Caco-2 (cell line): ENCODE measurements at regions not wholly inside any gene's neighbourhood (a gene's known extent, or its start where the extent isn't known, plus 50 kb on each side); places are given as distances from the start of the nearest gene placed in this dataset.

Source experiments
- BruUV-seq: library from RNA; stranded (reverse); fragments of 400-500 nt; replicated peaks from 2 replicates; lab custom pipeline; 2021; lab: Mats Ljungman, UMichigan
- CTCF ChIA-PET: fragments of 300-600 bp; sonication (Branson Sonifier 250); formaldehyde crosslinking; loops from one replicate; lab custom pipeline; 2022; ENCODE audit warnings: antibody characterized with exemption; lab: Charles Lee
- POLR2A ChIA-PET: fragments of 300-600 bp; sonication (Branson Sonifier 250); formaldehyde crosslinking; loops from one replicate; lab custom pipeline; 2022; ENCODE audit warnings: antibody characterized with exemption; lab: Charles Lee
- DNase-seq, 2 experiments: peaks; one replicate each; pipeline versions ENCODE4 v3.0.0 to v3.0.0-alpha.2; 2020 to 2022
- H3K27me3 ChIP-seq: replicated peaks from 2 replicates; pipeline ENCODE4 v1.6.0; 2011; ENCODE audit warnings: low read length; ENCODE audit not compliant: control insufficient read depth, insufficient read depth
- H3K36me3 ChIP-seq: 2 replicates; pipeline ENCODE4 v1.5.1; 2011; ENCODE audit warnings: low read length; ENCODE audit not compliant: control insufficient read depth, insufficient read depth
- H3K4me1 ChIP-seq: fragments of 250-450 bp; sonication (Bioruptor Pico); 2 replicates; pipeline ENCODE4 v1.5.1; 2020; ENCODE audit warnings: mild to moderate bottlenecking
- H3K4me3 ChIP-seq: 2 replicates; pipeline ENCODE4 v1.5.1; 2011; ENCODE audit warnings: low read depth, mild to moderate bottlenecking, control low read depth, low read length
- H3K9me3 ChIP-seq: fragments of 250-450 bp; sonication (Bioruptor Pico); 2 replicates; pipeline ENCODE4 v1.5.1; 2020; ENCODE audit warnings: mild to moderate bottlenecking, moderate library complexity
- H3K27ac Mint-ChIP-seq: one replicate; pipeline ENCODE4 v1.8.0; 2022; ENCODE audit warnings: mixed read lengths; ENCODE audit not compliant: unreplicated experiment
- H3K27me3 Mint-ChIP-seq: one replicate; pipeline ENCODE4 v1.8.0; 2022; ENCODE audit warnings: mixed read lengths; ENCODE audit not compliant: insufficient read depth, unreplicated experiment
- H3K36me3 Mint-ChIP-seq: one replicate; pipeline ENCODE4 v1.8.0; 2022; ENCODE audit warnings: mild to moderate bottlenecking, mixed read lengths; ENCODE audit not compliant: insufficient read depth, unreplicated experiment
- H3K4me1 Mint-ChIP-seq: one replicate; pipeline ENCODE4 v1.8.0; 2022; ENCODE audit warnings: low read depth, mixed read lengths; ENCODE audit not compliant: unreplicated experiment
- H3K4me3 Mint-ChIP-seq: one replicate; pipeline ENCODE4 v1.8.0; 2022; ENCODE audit warnings: mild to moderate bottlenecking, moderate library complexity, mixed read lengths; ENCODE audit not compliant: unreplicated experiment
- H3K9me3 Mint-ChIP-seq: one replicate; pipeline ENCODE4 v1.8.0; 2022; ENCODE audit warnings: mixed read lengths; ENCODE audit not compliant: unreplicated experiment
- intact Hi-C: fragments of 100-400 bp; cut with micrococcal nuclease; formaldehyde crosslinking; loops from one replicate; pipeline ENCODE4 v1.10.0; 2022; ENCODE audit not compliant: unreplicated experiment
- TF ChIP-seq, protein P1 (sequence below), 2 experiments: fragments of 200-600 bp in 1 of 2; IDR thresholded peaks; 1 replicate in 1 of 2; 2 replicates in 1 of 2; pipeline versions ENCODE4 v1.5.1 to v1.8.0; 2011 to 2022; ENCODE audit warnings: antibody characterized with exemption in 1 of 2, control low read depth in 1 of 2, inconsistent platforms in 1 of 2, low read depth in 1 of 2, low read length in 1 of 2, mild to moderate bottlenecking in 1 of 2, moderate library complexity in 1 of 2; ENCODE audit not compliant: insufficient read depth in 1 of 2, severe bottlenecking in 1 of 2, unreplicated experiment in 1 of 2

- H3K36me3 ChIP-seq: no peaks in the 10 kb centered on the region
- DNase-seq: no peak
- H3K27me3 Mint-ChIP-seq: no peaks in the 10 kb centered on the region
- H3K27ac Mint-ChIP-seq: no peak overlapping the region
- TF ChIP-seq, protein P1, sequence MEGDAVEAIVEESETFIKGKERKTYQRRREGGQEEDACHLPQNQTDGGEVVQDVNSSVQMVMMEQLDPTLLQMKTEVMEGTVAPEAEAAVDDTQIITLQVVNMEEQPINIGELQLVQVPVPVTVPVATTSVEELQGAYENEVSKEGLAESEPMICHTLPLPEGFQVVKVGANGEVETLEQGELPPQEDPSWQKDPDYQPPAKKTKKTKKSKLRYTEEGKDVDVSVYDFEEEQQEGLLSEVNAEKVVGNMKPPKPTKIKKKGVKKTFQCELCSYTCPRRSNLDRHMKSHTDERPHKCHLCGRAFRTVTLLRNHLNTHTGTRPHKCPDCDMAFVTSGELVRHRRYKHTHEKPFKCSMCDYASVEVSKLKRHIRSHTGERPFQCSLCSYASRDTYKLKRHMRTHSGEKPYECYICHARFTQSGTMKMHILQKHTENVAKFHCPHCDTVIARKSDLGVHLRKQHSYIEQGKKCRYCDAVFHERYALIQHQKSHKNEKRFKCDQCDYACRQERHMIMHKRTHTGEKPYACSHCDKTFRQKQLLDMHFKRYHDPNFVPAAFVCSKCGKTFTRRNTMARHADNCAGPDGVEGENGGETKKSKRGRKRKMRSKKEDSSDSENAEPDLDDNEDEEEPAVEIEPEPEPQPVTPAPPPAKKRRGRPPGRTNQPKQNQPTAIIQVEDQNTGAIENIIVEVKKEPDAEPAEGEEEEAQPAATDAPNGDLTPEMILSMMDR (IDR thresholded peaks at IDR 0.05; ENCODE audit: insufficient read depth in 1 of 2, low read depth in 1 of 2, low read length in 1 of 2, severe bottlenecking in 1 of 2, unreplicated experiment in 1 of 2): no peak
- intact Hi-C loops: no loop called here
- BruUV-seq: no TSS peak
- no peaks in the 10 kb centered on the region for H3K9me3 ChIP-seq
- H3K4me3 Mint-ChIP-seq: no peak overlapping the region
- no peaks in the 10 kb centered on the region for H3K4me1 ChIP-seq
- POLR2A ChIA-PET: no interaction called here
- no peak overlapping the region for H3K4me3 ChIP-seq
- no peaks in the 10 kb centered on the region for H3K4me1 Mint-ChIP-seq
- H3K36me3 Mint-ChIP-seq: no peaks in the 10 kb centered on the region
- no peaks in the 10 kb centered on the region for H3K9me3 Mint-ChIP-seq
- CTCF ChIA-PET: no interaction called here
- H3K27me3 ChIP-seq: no peaks in the 10 kb centered on the region
These were observed 70.0 kb upstream of the ZNF644 start for GRCh38 chr1:91091812-91092211.

- no peaks in the 10 kb centered on the region for H3K36me3 ChIP-seq
- no peaks in the 10 kb centered on the region for H3K9me3 ChIP-seq
- intact Hi-C loops: no loop called here
- no peaks in the 10 kb centered on the region for H3K27me3 ChIP-seq
- TF ChIP-seq, protein P1 (IDR thresholded peaks at IDR 0.05; ENCODE audit: insufficient read depth in 1 of 2, low read depth in 1 of 2, low read length in 1 of 2, severe bottlenecking in 1 of 2, unreplicated experiment in 1 of 2): no peak
- H3K27ac Mint-ChIP-seq: no peak overlapping the region
- POLR2A ChIA-PET: no interaction called here
- no peaks in the 10 kb centered on the region for H3K36me3 Mint-ChIP-seq
- H3K4me1 ChIP-seq: no peaks in the 10 kb centered on the region
- no TSS peak for BruUV-seq
- H3K9me3 Mint-ChIP-seq: no peaks in the 10 kb centered on the region
- H3K27me3 Mint-ChIP-seq: no peaks in the 10 kb centered on the region
- H3K4me3 ChIP-seq: no peak overlapping the region
- H3K4me1 Mint-ChIP-seq: no peaks in the 10 kb centered on the region
- CTCF ChIA-PET: no interaction called here
- no peak for DNase-seq
- no peak overlapping the region for H3K4me3 Mint-ChIP-seq
These were observed 58.8 kb upstream of the ZNF644 start for GRCh38 chr1:91080650-91081049.

GRCh38 chr1:91078859-91079258 lies 57.0 kb upstream of the ZNF644 start:
- no peak for DNase-seq
- Histone ChIP-seq H3K9me3 (no peaks in the 10 kb centered on the region), H3K36me3 (no peaks in the 10 kb centered on the region), H3K27me3 (no peaks in the 10 kb centered on the region), H3K4me3 (no peak overlapping the region), H3K4me1 (no peaks in the 10 kb centered on the region)
- ChIA-PET POLR2A (no interaction called here), CTCF (no interaction called here)
- no peaks in the 10 kb centered on the region for H3K27me3 Mint-ChIP-seq
- intact Hi-C loops: no loop called here
- H3K4me1 Mint-ChIP-seq: no peaks in the 10 kb centered on the region
- no TSS peak for BruUV-seq
- no peak overlapping the region for H3K27ac Mint-ChIP-seq
- H3K36me3 Mint-ChIP-seq: no peaks in the 10 kb centered on the region
- TF ChIP-seq, protein P1 (IDR thresholded peaks at IDR 0.05; ENCODE audit: insufficient read depth in 1 of 2, low read depth in 1 of 2, low read length in 1 of 2, severe bottlenecking in 1 of 2, unreplicated experiment in 1 of 2): no peak
- H3K4me3 Mint-ChIP-seq: no peak overlapping the region
- H3K9me3 Mint-ChIP-seq: no peaks in the 10 kb centered on the region
